ENCODE measurements at regions not wholly inside any gene's neighbourhood (a gene's known extent, or its start where the extent isn't known, plus 50 kb on each side); places are given as distances from the start of the nearest gene placed in this dataset.
"Not testable (repeated sequence)": the region's sequence is repeated elsewhere in the genome, so short reads cannot be mapped to it uniquely, and the experiment has no call there.

- no peak for DNase-seq
Observed at GRCh38 chr4:66805582-66805981, 739.7 kb downstream of the CENPC start.

GRCh38 chr4:66804979-66805378, 740.3 kb downstream of the CENPC start:
- no peak for DNase-seq

DNA sequence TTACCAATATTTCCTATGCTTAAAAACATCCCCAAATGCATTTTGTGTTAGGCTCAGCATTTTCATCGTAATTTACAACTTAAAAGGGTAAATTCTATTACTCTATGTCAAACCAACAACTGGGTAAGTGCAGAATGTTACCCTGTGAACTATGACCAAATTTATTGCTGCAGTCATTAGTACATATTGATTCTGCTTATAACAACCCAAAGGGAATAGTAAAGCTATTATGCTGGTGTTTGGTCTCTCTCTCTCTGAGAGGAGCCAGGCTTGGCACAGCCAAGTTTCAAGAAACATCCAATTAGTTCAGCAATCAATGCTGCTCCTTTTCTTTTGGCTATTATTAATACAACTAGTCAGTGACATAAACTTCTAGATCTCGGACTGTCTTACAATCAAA, 747.7 kb downstream of the CENPC start:
- DNase-seq = no peak

GRCh38 chr4:66795724-66796123, 749.6 kb downstream of the CENPC start:
- no peak for DNase-seq

DNA sequence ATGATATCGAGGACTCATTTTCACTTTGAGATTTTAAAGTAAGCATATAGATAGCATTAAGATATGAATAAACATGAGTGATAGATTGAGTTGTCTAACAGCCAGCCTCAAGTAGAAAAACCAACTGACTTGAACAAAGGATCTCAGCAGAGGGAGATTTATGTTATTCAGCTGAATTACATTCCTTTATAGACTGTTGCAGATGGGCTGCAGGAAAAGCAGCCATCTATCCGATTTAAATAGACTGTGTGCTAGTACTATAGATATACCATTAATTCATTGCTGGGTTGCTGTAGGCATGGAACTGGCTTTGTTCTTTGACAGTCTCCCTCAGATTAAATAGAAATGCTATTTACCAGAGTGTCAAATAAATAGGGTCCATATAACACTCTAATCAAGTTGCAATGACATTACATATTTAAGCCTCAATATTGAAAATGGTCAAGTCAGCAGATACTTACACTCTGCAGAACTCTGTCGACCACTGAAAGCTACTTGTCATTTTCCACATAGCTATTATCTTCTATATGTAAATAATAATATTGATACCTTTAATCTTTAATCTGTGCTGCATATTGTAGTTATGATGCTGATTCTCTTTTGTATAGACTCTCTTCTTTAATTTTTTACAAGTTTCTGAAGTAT, 750.8 kb downstream of the CENPC start:
- no peak for DNase-seq

- DNase-seq = no peak
Observed at GRCh38 chr4:66791686-66792085, 753.6 kb downstream of the CENPC start.

DNA sequence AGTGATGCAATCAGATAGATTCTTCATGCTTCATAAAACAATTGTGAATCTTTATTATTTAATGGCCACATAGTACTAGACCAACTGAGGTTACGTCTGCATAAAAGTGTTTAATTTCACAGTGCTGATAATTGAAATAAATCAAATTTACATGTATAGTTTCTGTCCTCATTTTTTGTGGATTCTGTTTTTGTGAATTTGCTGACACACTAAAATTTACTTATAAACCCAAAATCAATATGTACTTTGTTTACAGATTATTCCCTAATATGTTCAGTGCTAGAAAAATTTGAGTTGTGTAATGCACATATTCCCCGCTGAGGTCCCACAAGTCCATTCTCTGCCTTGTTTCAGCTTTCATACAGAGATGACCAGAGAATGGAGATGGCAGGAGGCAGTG, 759.8 kb downstream of the CENPC start:
- no peak for DNase-seq

DNA sequence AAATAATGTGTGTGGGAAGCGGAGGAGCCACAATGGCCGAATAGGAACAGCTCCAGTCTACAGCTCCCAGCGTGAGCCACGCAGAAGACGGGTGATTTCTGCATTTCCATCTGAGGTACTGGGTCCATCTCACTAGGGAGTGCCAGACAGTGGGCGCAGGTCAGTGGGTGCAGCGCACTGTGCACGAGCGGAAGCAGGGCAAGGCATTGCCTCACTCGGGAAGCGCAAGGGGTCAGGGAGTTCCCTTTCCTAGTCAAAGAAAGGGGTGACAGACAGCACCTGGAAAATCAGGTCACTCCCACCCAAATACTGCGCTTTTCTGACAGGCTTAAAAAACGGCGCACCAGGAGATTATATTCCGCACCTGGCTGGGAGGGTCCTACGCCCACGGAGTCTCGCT, 762.6 kb downstream of the CENPC start:
- not testable (repeated sequence) for DNase-seq

DNA sequence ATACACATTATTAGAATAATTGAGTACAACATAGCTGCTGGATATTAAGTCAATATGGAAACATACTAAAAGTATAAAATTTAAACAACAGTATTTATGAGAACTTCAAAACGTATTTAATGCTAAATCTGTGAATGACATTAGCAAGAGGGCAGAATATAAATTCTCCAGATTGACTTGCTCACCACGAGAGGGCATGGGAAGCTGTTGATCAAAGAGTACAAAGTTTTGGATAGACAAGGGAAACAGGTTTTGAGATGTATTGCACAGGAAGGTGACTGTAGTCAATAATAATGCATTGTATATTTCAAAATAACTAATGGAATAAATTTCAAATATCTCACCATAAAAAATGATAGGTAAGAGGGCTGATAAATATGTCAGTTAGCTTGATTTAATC, 768.2 kb downstream of the CENPC start:
- no peak for DNase-seq

DNA sequence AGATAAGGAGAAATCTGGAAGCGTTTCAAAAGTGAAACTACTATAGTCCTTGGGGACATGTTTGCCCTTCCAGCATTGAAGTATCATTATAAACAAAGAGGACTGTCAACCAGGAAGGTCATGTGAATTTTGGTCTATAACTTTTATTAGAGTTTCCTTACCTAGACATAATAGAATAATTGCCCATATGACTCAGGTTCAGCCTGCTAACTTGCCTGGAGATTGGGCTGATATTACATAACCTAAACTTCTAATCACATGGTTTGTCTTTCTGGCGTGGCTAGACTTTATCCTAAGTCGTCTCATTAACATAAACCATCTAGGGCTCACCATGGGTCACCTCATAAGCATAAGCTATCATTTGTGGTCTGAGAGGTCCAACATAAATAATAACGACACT, 775.9 kb downstream of the CENPC start:
- no peak for DNase-seq

- DNase-seq = no peak
Observed at GRCh38 chr4:66767442-66767841, 777.9 kb downstream of the CENPC start.

DNA sequence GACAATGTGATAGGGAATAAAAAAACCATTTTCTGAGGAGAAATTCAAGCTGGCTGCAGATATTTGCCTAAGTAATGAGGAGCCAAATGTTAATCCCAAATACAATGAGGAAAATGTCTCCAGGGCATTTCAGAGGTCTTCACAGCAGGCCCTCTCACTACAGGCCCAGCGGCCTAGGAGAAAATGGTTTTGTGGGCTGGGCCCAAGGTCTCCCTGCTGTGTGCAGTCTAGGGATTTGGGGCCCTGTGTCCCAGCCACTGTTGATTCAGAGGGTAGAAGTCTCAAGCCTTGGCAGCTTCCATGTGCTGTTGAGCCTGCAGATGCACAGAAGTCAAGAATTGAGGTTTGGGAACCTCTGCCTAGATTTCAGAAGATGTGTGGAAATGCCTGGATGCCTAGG, 778.7 kb downstream of the CENPC start:
- no peak for DNase-seq

GRCh38 chr4:66750273-66750672, 795.0 kb downstream of the CENPC start:
- DNase-seq = no peak

GRCh38 chr4:66746918-66747317, 798.4 kb downstream of the CENPC start:
- DNase-seq = not testable (repeated sequence)

- no peak for DNase-seq
Observed at GRCh38 chr4:66741081-66741480, 804.2 kb downstream of the CENPC start.

DNA sequence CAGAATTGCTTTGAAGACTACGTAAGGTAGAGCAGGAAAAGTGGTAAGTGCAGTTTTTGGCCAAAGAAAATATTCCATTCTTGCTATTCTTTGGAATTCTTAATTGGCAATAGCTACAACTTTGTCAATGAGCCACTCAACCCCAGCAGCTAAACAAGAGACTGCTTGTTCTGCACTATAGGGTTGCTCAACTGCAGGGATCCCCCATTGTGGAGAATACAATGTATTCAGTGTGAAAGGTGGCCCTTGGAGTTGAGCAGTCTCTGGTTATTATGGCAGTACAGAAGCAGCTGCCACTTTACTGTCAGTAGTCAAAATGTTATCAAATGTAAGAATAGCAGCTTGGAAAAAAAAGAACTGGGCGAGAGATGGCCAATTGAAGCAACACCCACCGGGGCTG, 808.7 kb downstream of the CENPC start:
- DNase-seq = no peak

DNA sequence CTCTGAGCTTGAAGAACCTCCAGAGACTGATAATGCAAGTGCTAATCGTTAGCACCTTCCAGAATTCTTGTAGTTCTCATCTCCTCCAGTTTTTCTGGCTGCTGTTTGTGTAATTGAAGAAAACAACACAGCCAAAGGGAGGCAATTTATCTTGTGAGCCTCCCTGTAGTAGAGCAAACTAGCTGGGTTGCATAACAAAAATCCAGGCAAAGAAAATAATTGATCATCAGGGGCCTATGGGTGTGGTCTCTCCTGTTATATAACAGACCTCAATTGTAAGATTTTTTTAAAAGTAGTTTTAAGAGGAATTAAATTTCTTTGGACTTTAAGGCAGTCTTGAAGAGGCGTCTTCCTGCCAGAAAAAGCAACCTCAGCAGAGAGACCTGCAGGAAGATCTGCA, 817.0 kb downstream of the CENPC start:
- no peak for DNase-seq

DNA sequence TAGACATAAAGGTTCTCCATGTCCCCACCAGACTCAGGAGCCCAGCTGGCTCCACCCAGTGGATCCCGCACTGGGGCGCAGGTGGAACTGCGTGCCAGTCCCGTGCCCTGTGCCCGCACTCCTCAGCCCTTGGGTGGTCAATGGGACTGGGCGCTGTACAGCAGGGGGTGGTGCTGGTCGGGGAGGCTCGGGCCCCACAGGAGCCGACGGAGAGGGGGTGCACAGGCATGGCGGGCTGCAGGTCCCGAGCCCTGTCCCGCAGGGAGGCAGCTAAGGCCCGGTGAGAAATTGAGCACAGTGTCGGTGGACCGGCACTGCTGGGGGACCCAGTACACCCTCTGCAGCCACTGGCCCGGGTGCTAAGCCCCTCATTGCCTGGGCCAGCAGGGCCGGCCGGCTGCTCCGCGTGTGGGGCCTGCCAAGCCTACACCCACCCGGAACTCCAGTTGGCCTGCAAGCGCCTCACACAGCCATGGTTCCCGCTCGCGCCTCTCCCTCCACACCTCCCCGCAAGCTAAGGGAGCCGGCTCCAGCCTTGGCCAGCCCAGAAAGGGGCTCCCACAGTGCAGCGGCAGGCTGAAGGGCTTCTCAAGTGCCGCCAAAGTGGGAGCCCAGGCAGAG, 832.9 kb downstream of the CENPC start:
- DNase-seq = not testable (repeated sequence)

DNA sequence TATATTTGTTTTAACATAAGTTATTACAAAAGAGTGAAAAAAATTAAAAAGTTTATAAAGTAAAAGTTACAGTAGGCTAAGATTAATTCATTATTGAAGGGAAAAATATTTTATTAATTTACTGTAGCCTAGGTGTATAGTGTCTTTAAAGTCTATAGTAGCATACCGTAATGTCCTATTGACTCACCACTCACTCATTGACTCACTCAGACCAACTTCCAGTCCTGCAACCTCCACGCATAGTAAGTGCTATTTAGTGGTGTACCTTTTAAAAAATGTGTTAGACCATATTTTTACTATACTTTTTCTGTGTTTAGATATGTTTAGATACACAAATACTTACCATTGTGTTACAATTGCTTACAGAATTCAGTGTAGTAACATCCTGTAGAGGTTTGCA, 841.1 kb downstream of the CENPC start:
- DNase-seq = no peak

- DNase-seq = no peak
Observed at GRCh38 chr4:66694739-66695138, 850.6 kb downstream of the CENPC start.

GRCh38 chr4:66693694-66694093, 851.6 kb downstream of the CENPC start:
- DNase-seq = no peak

DNA sequence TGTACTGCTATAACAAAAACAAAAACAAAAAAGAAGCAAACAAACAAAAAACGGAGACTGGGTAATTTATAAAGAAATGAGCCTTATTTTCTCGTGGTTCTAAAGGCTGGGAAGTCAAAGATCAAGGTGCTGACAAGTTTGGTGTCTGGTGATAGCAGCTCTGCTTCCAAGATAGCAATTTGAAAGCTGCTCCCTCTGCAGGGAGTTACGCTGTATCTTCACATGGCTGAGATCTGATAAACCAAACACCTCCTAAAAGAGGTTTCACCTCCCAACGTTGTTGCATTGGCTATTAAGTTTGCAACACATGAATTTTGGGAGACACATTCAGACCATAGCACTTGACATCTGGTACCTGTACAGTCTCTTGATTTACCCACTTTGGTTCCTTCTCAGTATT, 854.2 kb downstream of the CENPC start:
- DNase-seq = no peak

- DNase-seq = no peak
Observed at GRCh38 chr4:66688674-66689073, 856.6 kb downstream of the CENPC start.

- no peak for DNase-seq
Observed at GRCh38 chr4:66687459-66687858, 857.8 kb downstream of the CENPC start.

- no peak for DNase-seq
Observed at GRCh38 chr4:66681962-66682361, 863.3 kb downstream of the CENPC start.
